GM12878 (cell line): ENCODE measurements at regions not wholly inside any gene's neighbourhood (a gene's known extent, or its start where the extent isn't known, plus 50 kb on each side); places are given as distances from the start of the nearest gene placed in this dataset.
A peak's percentile ranks its signal among the peaks of the same experiment; 100 is the strongest.

Experiments
- ATAC-seq: fragments of 200-7000 bp; cut with Tn5 transposase; 3 replicates; pipeline ENCODE4 v1.9.1; 2020; ENCODE audit warnings: mild to moderate bottlenecking, moderate library complexity
- BruUV-seq: library from RNA; stranded (reverse); fragments of 400-500 nt; replicated peaks from 2 replicates; lab custom pipeline; 2021; lab: Mats Ljungman, UMichigan
- CTCF ChIA-PET: fragments of 300-600 bp; sonication (Branson Sonifier 250); formaldehyde crosslinking; extraction: SDS; loops from one replicate; lab custom pipeline; 2021; ENCODE audit warnings: inconsistent platforms; lab: Yijun Ruan, JAX
- POLR2A ChIA-PET: fragments of 350-600 bp; formaldehyde crosslinking; extraction: SDS; loops from one replicate; lab custom pipeline; 2021; ENCODE audit warnings: inconsistent platforms; lab: Charles Lee
- RAD21 ChIA-PET: fragments of 300-600 bp; sonication (Branson Sonifier 250); formaldehyde crosslinking; loops from one replicate; lab custom pipeline; 2023; ENCODE audit warnings: antibody characterized with exemption; ENCODE audit not compliant: unreplicated experiment; lab: Charles Lee
- SMC1A ChIA-PET: fragments of 300-600 bp; sonication (Branson Sonifier 250); formaldehyde crosslinking; loops from one replicate; lab custom pipeline; 2023; ENCODE audit not compliant: unreplicated experiment, uncharacterized antibody; lab: Charles Lee
- DNase-seq: peaks from one replicate; pipeline ENCODE4 v3.0.0-alpha.2; 2011; ENCODE audit warnings: low read depth, low spot score
- FAIRE-seq: peaks from 3 replicates; lab custom pipeline; 2011; peaks lifted over from hg19 to GRCh38; lab: Jason Lieb, UNC
- H2AFZ ChIP-seq: 2 replicates; pipeline ENCODE4 v1.6.0; 2011; ENCODE audit warnings: low read depth, low read length, control low read depth; ENCODE audit not compliant: control insufficient read depth
- H3K27ac ChIP-seq: 2 replicates; pipeline ENCODE4 v1.5.1; 2011; ENCODE audit warnings: control low read depth; ENCODE audit not compliant: control insufficient read depth, insufficient read depth
- H3K27me3 ChIP-seq, 2 experiments: replicated peaks in 1 of 2; 2 replicates each; pipeline versions ENCODE4 v1.6.0 to v1.6.1; 2011; ENCODE audit warnings: low read length in 1 of 2; ENCODE audit not compliant: control insufficient read depth in 2 of 2, insufficient read depth in 2 of 2
- H3K36me3 ChIP-seq, 2 experiments: 2 replicates each; pipeline ENCODE4 v1.5.1; 2011; ENCODE audit warnings: low read length in 1 of 2; ENCODE audit not compliant: control insufficient read depth in 2 of 2, insufficient read depth in 2 of 2
- H3K4me1 ChIP-seq: 2 replicates; pipeline ENCODE4 v1.6.1; 2011; ENCODE audit warnings: mild to moderate bottlenecking, low read length, moderate library complexity, mixed read lengths; ENCODE audit not compliant: control insufficient read depth, insufficient read depth
- H3K4me2 ChIP-seq: 2 replicates; pipeline ENCODE4 v1.6.0; 2011; ENCODE audit warnings: control low read depth; ENCODE audit not compliant: control insufficient read depth, insufficient read depth
- H3K4me3 ChIP-seq: fragments of 200-600 bp; sonication (generic); 2 replicates; pipeline ENCODE4 v1.5.1; 2016
- H3K79me2 ChIP-seq: 2 replicates; pipeline ENCODE4 v1.6.0; 2011; ENCODE audit warnings: low read length; ENCODE audit not compliant: control insufficient read depth, insufficient read depth
- H3K9ac ChIP-seq: 2 replicates; pipeline ENCODE4 v1.8.0; 2011; ENCODE audit warnings: low read length, control low read depth, mixed read lengths; ENCODE audit not compliant: control insufficient read depth, insufficient read depth
- H3K9me3 ChIP-seq: replicated peaks from 3 replicates; pipeline ENCODE4 v1.5.1; 2011; ENCODE audit warnings: mild to moderate bottlenecking, low read length; ENCODE audit not compliant: control insufficient read depth, insufficient read depth
- H4K20me1 ChIP-seq: 2 replicates; pipeline ENCODE4 v1.6.0; 2011; ENCODE audit not compliant: control insufficient read depth, insufficient read depth
- ATF7 ChIP-seq: fragments of 450-650 bp; IDR thresholded peaks from 2 replicates; pipeline ENCODE4 v1.6.1; 2016; ENCODE audit warnings: low read depth, mild to moderate bottlenecking
- BCL11A ChIP-seq: IDR thresholded peaks from 2 replicates; pipeline ENCODE4 v1.6.1; 2011; ENCODE audit warnings: low read depth, low read length
- CHD4 ChIP-seq: fragments of 200-600 bp; sonication (generic); IDR thresholded peaks from 2 replicates; pipeline ENCODE4 v1.6.1; 2016; ENCODE audit warnings: mild to moderate bottlenecking
- EP300 ChIP-seq, 2 experiments: fragments of 150-350 bp in 1 of 2; IDR thresholded peaks; 2 replicates each; pipeline ENCODE4 v1.6.1; 2011 to 2012; ENCODE audit warnings: low read depth in 2 of 2, low read length in 2 of 2, borderline replicate concordance in 1 of 2, improper control_type of control experiment in 1 of 2, inconsistent platforms in 1 of 2; ENCODE audit not compliant: control insufficient read depth in 1 of 2
- FOXK2 ChIP-seq: fragments of 450-650 bp; IDR thresholded peaks from 2 replicates; pipeline ENCODE4 v1.6.1; 2017; ENCODE audit warnings: mild to moderate bottlenecking, moderate library complexity
- GABPA ChIP-seq: IDR thresholded peaks from 2 replicates; pipeline ENCODE4 v1.6.1; 2014; ENCODE audit warnings: antibody characterized with exemption, low read depth, mild to moderate bottlenecking, inconsistent platforms
- IKZF1 ChIP-seq: fragments of 450-650 bp; conservative IDR thresholded peaks from 2 replicates; pipeline ENCODE4 v1.6.1; 2017; ENCODE audit warnings: antibody characterized with exemption, mild to moderate bottlenecking
- IKZF2 ChIP-seq, 2 experiments: fragments of 450-650 bp; IDR thresholded peaks; 2 replicates each; pipeline ENCODE4 v1.6.1; 2017; ENCODE audit warnings: mild to moderate bottlenecking in 2 of 2, moderate library complexity in 2 of 2
- KAT2A ChIP-seq: conservative IDR thresholded peaks from 2 replicates; pipeline ENCODE4 v1.6.1; 2011; ENCODE audit warnings: low read depth, low read length; ENCODE audit not compliant: control insufficient read depth
- KDM1A ChIP-seq: fragments of 200-600 bp; sonication (generic); IDR thresholded peaks from 2 replicates; pipeline ENCODE4 v1.6.1; 2016; ENCODE audit warnings: borderline replicate concordance
- KLF5 ChIP-seq: fragments of 450-650 bp; IDR thresholded peaks from 2 replicates; pipeline ENCODE4 v1.6.1; 2014; ENCODE audit warnings: mild to moderate bottlenecking; ENCODE audit not compliant: partially characterized antibody
- NFYA ChIP-seq: IDR thresholded peaks from 2 replicates; pipeline ENCODE4 v1.6.1; 2011; ENCODE audit warnings: low read depth, mild to moderate bottlenecking, low read length, improper control_type of control experiment, borderline replicate concordance
- PKNOX1 ChIP-seq: fragments of 450-650 bp; IDR thresholded peaks from 2 replicates; pipeline ENCODE4 v1.6.1; 2016; ENCODE audit warnings: mild to moderate bottlenecking
- PML ChIP-seq: IDR thresholded peaks from 2 replicates; pipeline ENCODE4 v1.6.1; 2012; ENCODE audit warnings: low read length, inconsistent platforms
- POLR2AphosphoS5 ChIP-seq: IDR thresholded peaks from 2 replicates; pipeline ENCODE4 v1.6.1; 2011; ENCODE audit warnings: mild to moderate bottlenecking, low read length, inconsistent platforms
- RAD51 ChIP-seq: fragments of 450-650 bp; IDR thresholded peaks from 2 replicates; pipeline ENCODE4 v1.6.1; 2016; ENCODE audit warnings: moderate library complexity, mild to moderate bottlenecking, inconsistent platforms
- SPI1 ChIP-seq: IDR thresholded peaks from 2 replicates; pipeline ENCODE4 v1.6.1; 2011; ENCODE audit warnings: low read depth, mild to moderate bottlenecking, low read length, moderate library complexity, borderline replicate concordance; ENCODE audit not compliant: insufficient read depth
- TARDBP ChIP-seq: IDR thresholded peaks from 2 replicates; pipeline ENCODE4 v1.6.1; 2016; ENCODE audit warnings: borderline replicate concordance
- YBX1 ChIP-seq: fragments of 450-650 bp; IDR thresholded peaks from 2 replicates; pipeline ENCODE4 v1.6.1; 2016; ENCODE audit warnings: antibody characterized with exemption
- WGBS: methylation state at CpG from one replicate; pipeline ENCODE4 v1.1.6; 2016; ENCODE audit warnings: low lambda C conversion rate; ENCODE audit not compliant: insufficient replicate concordance, insufficient coverage; ENCODE audit errors: missing lambda C conversion rate; 5-methylcytosine and 5-hydroxymethylcytosine counted together
- in situ Hi-C: fragments of 300-500 bp; cut with MboI; formaldehyde crosslinking; loops from 9 replicates; pipeline ENCODE4 v1.14.3; 2018; ENCODE audit warnings: mixed read lengths
- intact Hi-C: fragments of 100-400 bp; cut with micrococcal nuclease; formaldehyde crosslinking; loops from one replicate; pipeline ENCODE4 v1.14.2; 2022; ENCODE audit not compliant: unreplicated experiment

DNA sequence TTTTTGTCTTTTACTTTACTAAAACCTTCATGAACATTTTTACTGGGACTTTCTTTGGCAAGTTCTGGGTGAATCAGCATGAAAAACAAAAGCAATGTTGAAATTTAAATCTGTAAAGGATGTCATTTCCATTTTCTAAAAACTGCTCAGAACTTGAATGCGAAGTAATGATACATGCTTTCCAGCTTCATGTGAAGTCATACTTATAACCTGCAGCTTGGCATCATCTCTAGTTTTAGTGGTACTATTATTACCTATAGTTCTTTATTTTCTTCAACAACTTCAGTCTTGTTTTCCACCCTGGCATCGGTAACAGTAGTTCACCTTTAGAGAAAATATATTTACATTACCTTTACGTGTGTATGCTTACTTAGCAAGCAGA, 421.4 kb upstream of the DIPK2B start:
- Histone ChIP-seq H3K36me3 (no peaks in the 10 kb centered on the region), H3K9me3 (no peaks in the 10 kb centered on the region; the same call in 2 of the 3 replicates), H4K20me1 (no peaks in the 10 kb centered on the region), H3K27me3 (no peaks in the 10 kb centered on the region), H3K4me2 (no peak overlapping the region), H3K27ac (no peak overlapping the region), H3K79me2 (no peaks in the 10 kb centered on the region), H3K4me3 (no peak overlapping the region), H3K9ac (no peak overlapping the region), H3K4me1 (no peaks in the 10 kb centered on the region), H2AFZ (no peak overlapping the region)
- ChIA-PET SMC1A (no interaction called here), CTCF (no interaction called here), RAD21 (no interaction called here), POLR2A (no interaction called here)
- BruUV-seq = no TSS peak
- no peak for FAIRE-seq
- DNase-seq = no peak
- in situ Hi-C loops = no loop called here
- peak; percentile 23; the same call in 1 of the 3 replicates for ATAC-seq
- intact Hi-C loops = loop anchor here (5.0 kb wide), 1 partner anchor 130 kb away; no protein-coding TSS in a partner anchor
- 1% methylated on average over 3 of the region's 3 CpGs for WGBS
- 0 out of 2 replicates have a peak, but pooled peaks have one; percentile 6 for TF ChIP-seq GABPA
- TF ChIP-seq SPI1 = no peak

- H3K79me2 ChIP-seq = no peaks in the 10 kb centered on the region
- no peak for TF ChIP-seq EP300 (IDR thresholded peaks at IDR 0.05; ENCODE audit: borderline replicate concordance in 1 of 2, control insufficient read depth in 1 of 2, low read depth in 2 of 2, low read length in 2 of 2)
- TF ChIP-seq NFYA = no peak
- no peak for TF ChIP-seq FOXK2
- no peak for TF ChIP-seq KLF5
- no peak for TF ChIP-seq CHD4
- TF ChIP-seq PML = no peak
- TF ChIP-seq IKZF2 (IDR thresholded peaks at IDR 0.05) = peak in 1 of 2 experiments; percentile 16; a peak in 1 of 4 replicates
- 0 out of 2 replicates have a peak, but pooled peaks have one; percentile 29 for TF ChIP-seq BCL11A
- no peak for TF ChIP-seq KAT2A
- no peak for TF ChIP-seq PKNOX1
- TF ChIP-seq RAD51 = no peak
- no peak for TF ChIP-seq TARDBP
- 0 out of 2 replicates have a peak, but pooled peaks have one; percentile 29 for TF ChIP-seq IKZF1
- TF ChIP-seq ATF7 = no peak
- TF ChIP-seq YBX1 = no peak
- TF ChIP-seq KDM1A = no peak
- no peak for TF ChIP-seq POLR2AphosphoS5
These were observed 420.8 kb upstream of the DIPK2B start for GRCh38 chrX:45621376-45622041.

More at GRCh38 chrX:45621376-45622041, 420.8 kb upstream of the DIPK2B start:
- 12% methylated on average over 7 of the region's 7 CpGs for WGBS
- CTCF ChIA-PET = no interaction called here
- POLR2A ChIA-PET = no interaction called here
- no peaks in the 10 kb centered on the region for H3K4me1 ChIP-seq
- no TSS peak for BruUV-seq
- ATAC-seq = peak; percentile 42; the same call in 2 of the 3 replicates
- no peak for DNase-seq
- in situ Hi-C loops (no loop called here), intact Hi-C loops (loop anchor here (5.0 kb wide), 1 partner anchor 131 kb away; no protein-coding TSS in a partner anchor)
- no peak overlapping the region for H3K27ac ChIP-seq
- no peak for FAIRE-seq
- RAD21 ChIA-PET = no interaction called here
- no peaks in the 10 kb centered on the region for H3K36me3 ChIP-seq
- H3K9ac ChIP-seq = no peak overlapping the region
- no peak overlapping the region for H2AFZ ChIP-seq
- no peaks in the 10 kb centered on the region; the same call in 2 of the 3 replicates for H3K9me3 ChIP-seq
- H4K20me1 ChIP-seq = no peaks in the 10 kb centered on the region
- H3K4me3 ChIP-seq = no peak overlapping the region
- SMC1A ChIA-PET = no interaction called here
- no peak overlapping the region for H3K4me2 ChIP-seq
- H3K27me3 ChIP-seq = no peaks in the 10 kb centered on the region
